Pancreas (tissue), 10 donors: ENCODE measurements at regions not wholly inside any gene's neighbourhood (a gene's known extent, or its start where the extent isn't known, plus 50 kb on each side); places are given as distances from the start of the nearest gene placed in this dataset.
A peak's percentile ranks its signal among the peaks of the same experiment; 100 is the strongest.
"Not testable (repeated sequence)": the region's sequence is repeated elsewhere in the genome, so short reads cannot be mapped to it uniquely, and the experiment has no call there.

ENCODE experiments used
- ATAC-seq, 4 donors: fragments of 200-7000 bp; cut with Tn5 transposase; one replicate each; pipeline versions ENCODE4 v1.8.0 to v1.9.1; 2020; ENCODE audit warnings: mild to moderate bottlenecking in 4 of 4, moderate library complexity in 4 of 4
- DNase-seq, 6 donors: peaks; one replicate each; pipeline ENCODE4 v3.0.0-alpha.2; 2020
- FAIRE-seq: peaks from 2 replicates; lab custom pipeline; 2012; peaks lifted over from hg19 to GRCh38; lab: Jason Lieb, UNC
- H3K27ac ChIP-seq, 4 donors: fragments of 200-600 bp; sonication (generic); 1 replicate in 3 of 4; 2 replicates in 1 of 4; pipeline versions ENCODE4 v1.5.0 to v1.8.0; 2020
- H3K27me3 ChIP-seq, 4 donors: fragments of 200-600 bp; one replicate each; pipeline ENCODE4 v1.8.0; 2021
- H3K36me3 ChIP-seq, 3 donors: fragments of 200-600 bp; sonication (generic) in 1 of 3; one replicate each; pipeline versions ENCODE4 v1.5.0 to v1.8.0; 2020 to 2021
- H3K4me1 ChIP-seq, 3 donors: fragments of 200-600 bp; one replicate each; pipeline ENCODE4 v1.8.0; 2021
- H3K4me3 ChIP-seq, 4 donors: fragments of 200-600 bp; sonication (generic) in 2 of 4; one replicate each; pipeline versions ENCODE4 v1.5.0 to v1.8.0; 2020 to 2021
- H3K9me3 ChIP-seq, 4 donors: fragments of 200-600 bp; one replicate each; pipeline ENCODE4 v1.8.0; 2021
- WGBS, 2 donors: extraction: QIAGEN DNeasy Blood & Tissue Kit; methylation state at CpG; one replicate each; pipeline ENCODE4 v1.1.7; 2013; 5-methylcytosine and 5-hydroxymethylcytosine counted together
- intact Hi-C, 3 donors: fragments of 100-400 bp; cut with DNase I; formaldehyde crosslinking; loops; one replicate each; pipeline versions ENCODE4 v1.11.1 to v1.14.2; 2022
- TF ChIP-seq, protein P1 (sequence below), 4 donors: fragments of 200-600 bp; sonication (generic) in 3 of 4; IDR thresholded peaks; one replicate each; pipeline versions ENCODE4 v1.5.0 to v1.8.0; 2021; ENCODE audit warnings: antibody characterized with exemption in 4 of 4
- donor health status: healthy with polysubstance abuse.
- donor health status: DM: no; HTN: no; CAD: no; lungs with moderate emphysema.
- donor health status: DM: no; HTN: no; CAD: no.
- donor health status: control.
- donor health status: control.
- donor health status: Bipolar disorder and iron deficiency.
- donor health status: DM: yes; HTN: yes; CAD: no.
- donor health status: DM: no; HTN: no; CAD: no.
- donor health status: DM: no; HTN: no; CAD: no.
- donor health status: DM: yes; HTN: yes; CAD: no.

DNA sequence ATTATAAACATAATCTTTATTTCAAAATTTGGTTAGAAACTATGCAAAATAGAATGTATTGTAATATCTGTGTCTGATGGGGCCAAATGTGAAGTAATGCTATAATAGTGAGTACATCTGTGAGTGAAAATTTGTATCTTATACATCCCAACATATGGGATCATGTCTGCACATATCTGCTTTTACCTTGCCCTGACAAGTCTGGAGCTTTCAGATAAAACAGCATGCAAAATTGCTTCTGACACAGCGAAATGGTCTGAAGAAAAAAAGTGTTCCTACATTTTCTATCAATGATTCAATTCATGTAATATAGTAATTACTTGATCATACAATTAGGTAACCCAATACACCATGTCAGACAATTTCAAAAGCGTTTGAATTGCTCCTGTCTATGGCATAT, 58.1 kb upstream of the P3H2 start:
- intact Hi-C loops = no loop called here
- ATAC-seq (no peak), FAIRE-seq (no peak), DNase-seq (no peak)
- WGBS, 2 donors = 72 to 87% methylated on average over 2 of the region's 2 CpGs
- no peaks in the 10 kb centered on the region for H3K27me3 ChIP-seq
- TF ChIP-seq, protein P1, sequence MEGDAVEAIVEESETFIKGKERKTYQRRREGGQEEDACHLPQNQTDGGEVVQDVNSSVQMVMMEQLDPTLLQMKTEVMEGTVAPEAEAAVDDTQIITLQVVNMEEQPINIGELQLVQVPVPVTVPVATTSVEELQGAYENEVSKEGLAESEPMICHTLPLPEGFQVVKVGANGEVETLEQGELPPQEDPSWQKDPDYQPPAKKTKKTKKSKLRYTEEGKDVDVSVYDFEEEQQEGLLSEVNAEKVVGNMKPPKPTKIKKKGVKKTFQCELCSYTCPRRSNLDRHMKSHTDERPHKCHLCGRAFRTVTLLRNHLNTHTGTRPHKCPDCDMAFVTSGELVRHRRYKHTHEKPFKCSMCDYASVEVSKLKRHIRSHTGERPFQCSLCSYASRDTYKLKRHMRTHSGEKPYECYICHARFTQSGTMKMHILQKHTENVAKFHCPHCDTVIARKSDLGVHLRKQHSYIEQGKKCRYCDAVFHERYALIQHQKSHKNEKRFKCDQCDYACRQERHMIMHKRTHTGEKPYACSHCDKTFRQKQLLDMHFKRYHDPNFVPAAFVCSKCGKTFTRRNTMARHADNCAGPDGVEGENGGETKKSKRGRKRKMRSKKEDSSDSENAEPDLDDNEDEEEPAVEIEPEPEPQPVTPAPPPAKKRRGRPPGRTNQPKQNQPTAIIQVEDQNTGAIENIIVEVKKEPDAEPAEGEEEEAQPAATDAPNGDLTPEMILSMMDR (IDR thresholded peaks at IDR 0.05) = no peak
- H3K36me3 ChIP-seq = no peaks in the 10 kb centered on the region
- H3K4me1 ChIP-seq = no peaks in the 10 kb centered on the region
- no peaks in the 10 kb centered on the region for H3K9me3 ChIP-seq
- no peak overlapping the region for H3K27ac ChIP-seq
- H3K4me3 ChIP-seq = no peak overlapping the region

DNA sequence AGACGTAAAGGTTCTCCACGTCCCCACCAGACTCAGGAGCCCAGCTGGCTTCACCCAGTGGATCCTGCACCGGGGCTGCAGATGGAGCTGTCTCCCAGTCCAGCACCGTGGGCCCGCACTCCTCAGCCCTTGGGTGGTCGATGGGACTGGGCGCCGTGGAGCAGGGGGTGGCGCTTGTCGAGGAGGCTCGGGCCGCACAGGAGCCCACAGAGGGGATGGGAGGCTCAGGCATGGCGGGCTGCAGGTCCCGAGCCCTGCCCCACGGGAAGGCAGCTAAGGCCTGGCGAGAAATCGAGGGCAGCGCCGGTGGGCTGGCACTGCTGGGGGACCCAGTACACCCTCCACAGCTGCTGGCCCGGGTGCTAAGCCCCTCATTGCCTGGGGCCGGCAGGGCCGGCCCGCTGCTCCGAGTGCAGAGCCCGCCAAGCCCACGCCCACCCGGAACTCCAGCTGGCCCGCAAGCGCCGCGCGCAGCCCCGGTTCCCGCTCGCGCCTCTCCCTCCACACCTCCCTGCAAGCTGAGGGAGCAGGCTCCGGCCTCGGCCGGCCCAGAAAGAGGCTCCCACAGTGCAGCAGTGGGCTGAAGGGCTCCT, 56.3 kb upstream of the P3H2 start:
- DNase-seq = peak in 1 of 6 donors; percentile 66
- H3K4me1 ChIP-seq, intact Hi-C loops, ATAC-seq, FAIRE-seq, H3K9me3 ChIP-seq, H3K27ac ChIP-seq, H3K27me3 ChIP-seq, H3K36me3 ChIP-seq, H3K4me3 ChIP-seq: not testable (repeated sequence)
- 91 to 96% methylated on average over 25 to 39 of the region's 39 CpGs for WGBS, 2 donors

DNA sequence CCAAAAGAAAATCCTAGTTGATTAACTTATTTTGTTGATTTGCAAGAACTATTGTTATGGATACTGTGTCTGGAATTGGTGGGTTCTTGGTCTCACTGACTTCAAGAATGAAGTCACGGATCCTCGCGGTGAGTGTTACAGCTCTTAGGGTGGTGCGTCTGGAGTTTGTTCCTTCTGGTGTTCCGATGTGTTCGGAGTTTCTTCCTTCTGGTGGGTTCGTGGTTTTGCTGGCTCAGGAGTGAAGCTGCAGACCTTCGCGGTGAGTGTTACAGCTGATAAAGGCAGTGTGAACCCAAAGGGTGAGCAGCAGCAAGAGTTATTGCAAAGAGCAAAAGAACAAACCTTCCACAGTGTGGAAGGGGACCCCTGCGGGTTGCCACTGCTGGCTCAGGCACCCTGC, 55.4 kb upstream of the P3H2 start:
- intact Hi-C loops, ATAC-seq, H3K27ac ChIP-seq, FAIRE-seq, H3K27me3 ChIP-seq, H3K4me3 ChIP-seq, DNase-seq, H3K9me3 ChIP-seq, H3K4me1 ChIP-seq, H3K36me3 ChIP-seq: not testable (repeated sequence)
- WGBS, 2 donors = 82 to 90% methylated on average over 10 of the region's 10 CpGs

DNA sequence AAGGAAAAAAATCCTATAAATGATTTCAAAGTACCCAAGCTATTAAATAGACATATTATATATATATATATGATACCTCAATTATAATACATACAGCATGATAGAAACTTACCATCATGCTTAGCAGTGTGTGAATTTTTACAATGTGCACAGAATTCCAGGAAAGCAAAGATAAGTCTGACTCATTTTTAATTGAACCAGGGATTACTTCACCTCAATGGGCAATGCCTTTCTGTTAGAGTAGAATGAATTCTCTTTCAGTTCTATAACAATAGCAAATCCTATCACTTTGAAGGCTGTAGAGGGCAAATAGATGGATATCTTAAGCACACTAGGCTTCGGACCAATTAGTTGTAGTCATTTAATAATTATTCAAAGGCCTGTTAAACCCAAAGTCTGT, 54.8 kb upstream of the P3H2 start:
- TF ChIP-seq, protein P1 (IDR thresholded peaks at IDR 0.05) = no peak
- Histone ChIP-seq H3K4me3 (no peak overlapping the region), H3K4me1 (no peaks in the 10 kb centered on the region), H3K36me3 (no peaks in the 10 kb centered on the region), H3K27me3 (no peaks in the 10 kb centered on the region), H3K27ac (no peak overlapping the region), H3K9me3 (no peaks in the 10 kb centered on the region)
- DNase-seq (no peak), ATAC-seq (no peak), FAIRE-seq (no peak)
- WGBS, 2 donors = 63 to 77% methylated on average over 1 of the region's 1 CpG
- intact Hi-C loops = no loop called here

DNA sequence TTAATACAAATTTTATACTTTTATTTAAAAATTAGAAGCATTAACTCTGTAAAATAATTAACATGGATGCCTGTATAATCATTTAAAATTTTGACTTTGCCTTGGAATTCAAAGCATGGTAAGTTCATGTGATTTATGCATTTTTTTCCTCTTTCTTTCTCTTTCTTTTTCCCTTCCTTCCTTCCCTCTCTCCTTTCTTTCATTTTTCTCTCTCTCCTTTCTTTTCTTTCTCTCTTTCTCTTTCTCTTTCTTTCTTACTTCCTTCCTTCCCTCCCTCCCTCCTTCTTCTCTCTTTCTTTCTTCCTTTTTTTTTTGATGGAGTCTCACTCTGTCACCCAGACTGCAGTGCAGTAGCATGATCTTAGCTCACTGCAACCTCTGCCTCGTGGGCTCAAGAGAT, 53.8 kb upstream of the P3H2 start:
- ATAC-seq = no peak
- TF ChIP-seq, protein P1 (IDR thresholded peaks at IDR 0.05) = no peak
- DNase-seq = no peak
- WGBS, 2 donors = 54 to 59% methylated on average over 1 of the region's 1 CpG
- intact Hi-C loops = no loop called here
- H3K9me3 ChIP-seq = no peaks in the 10 kb centered on the region
- H3K27ac ChIP-seq = no peak overlapping the region
- no peaks in the 10 kb centered on the region for H3K36me3 ChIP-seq
- no peak for FAIRE-seq
- H3K4me3 ChIP-seq = no peak overlapping the region
- H3K4me1 ChIP-seq = no peaks in the 10 kb centered on the region
- H3K27me3 ChIP-seq = no peaks in the 10 kb centered on the region

DNA sequence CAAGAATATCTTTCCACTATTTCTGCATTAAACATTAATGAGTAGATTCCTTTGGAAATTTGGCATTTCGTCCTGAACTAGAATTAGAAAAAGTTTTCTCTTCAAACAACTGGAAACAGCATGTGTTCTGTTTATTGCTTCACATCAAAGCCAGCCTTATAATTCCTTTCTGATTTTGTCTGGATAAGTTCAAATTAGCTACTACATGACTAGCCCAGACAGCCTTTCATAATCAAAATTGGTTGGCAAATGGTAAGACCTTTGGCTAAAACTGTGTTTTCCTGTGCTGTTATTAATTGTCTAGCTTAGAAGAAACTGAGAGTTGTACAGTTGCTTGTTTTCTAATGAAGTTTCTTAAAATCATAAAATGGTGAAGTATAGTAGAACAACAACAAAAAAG, 52.7 kb upstream of the P3H2 start:
- Histone ChIP-seq H3K27me3 (no peaks in the 10 kb centered on the region), H3K9me3 (no peaks in the 10 kb centered on the region), H3K4me1 (no peaks in the 10 kb centered on the region), H3K4me3 (no peak overlapping the region), H3K27ac (no peak overlapping the region), H3K36me3 (no peaks in the 10 kb centered on the region)
- DNase-seq (no peak), FAIRE-seq (peak; percentile 65), ATAC-seq (no peak)
- WGBS, 2 donors = 56 to 66% methylated on average over 1 of the region's 1 CpG
- TF ChIP-seq, protein P1 (IDR thresholded peaks at IDR 0.05) = no peak
- intact Hi-C loops = no loop called here
